Breast epithelium (tissue), 3 donors: ENCODE measurements at regions not wholly inside any gene's neighbourhood (a gene's known extent, or its start where the extent isn't known, plus 50 kb on each side); places are given as distances from the start of the nearest gene placed in this dataset.

ENCODE experiments used
- POLR2A ChIP-seq: fragments of 450-650 bp; IDR thresholded peaks from one replicate; pipeline ENCODE4 v1.6.1; 2016; ENCODE audit warnings: antibody characterized with exemption, mild to moderate bottlenecking, moderate library complexity
- POLR2AphosphoS5 ChIP-seq, 3 donors: sonication (generic); formaldehyde crosslinking; IDR thresholded peaks; one replicate each; pipeline ENCODE4 v1.6.1; 2017; ENCODE audit warnings: antibody characterized with exemption in 3 of 3

- TF ChIP-seq POLR2AphosphoS5 (IDR thresholded peaks at IDR 0.05) (no peak), POLR2A (no peak)
Observed at GRCh38 chr7:13091974-13092707, 404.7 kb downstream of the ARL4A start.
